IPS-15b (cell line): ENCODE measurements at regions not wholly inside any gene's neighbourhood (a gene's known extent, or its start where the extent isn't known, plus 50 kb on each side); places are given as distances from the start of the nearest gene placed in this dataset.

Experiments
- H3K27me3 ChIP-seq: one replicate; pipeline ENCODE4 v1.6.1; 2013; ENCODE audit warnings: low read length; ENCODE audit not compliant: control insufficient read depth, insufficient read depth
- H3K36me3 ChIP-seq: one replicate; pipeline ENCODE4 v1.6.1; 2013; ENCODE audit warnings: low read length; ENCODE audit not compliant: control insufficient read depth, insufficient read depth
- H3K4me1 ChIP-seq: one replicate; pipeline ENCODE4 v1.6.1; 2013; ENCODE audit warnings: mild to moderate bottlenecking, low read length; ENCODE audit not compliant: control insufficient read depth, insufficient read depth
- H3K4me3 ChIP-seq: one replicate; pipeline ENCODE4 v1.5.1; 2013; ENCODE audit warnings: low read depth, low read length
- H3K9ac ChIP-seq: one replicate; pipeline ENCODE4 v1.6.1; 2013; ENCODE audit warnings: low read depth, mild to moderate bottlenecking, low read length
- H3K9me3 ChIP-seq: one replicate; pipeline ENCODE4 v1.6.1; 2013; ENCODE audit warnings: mild to moderate bottlenecking, low read length; ENCODE audit not compliant: control insufficient read depth, insufficient read depth

GRCh38 chr14:49218436-49219092 is 367.6 kb downstream of the RPS29 start:
- Histone ChIP-seq H3K4me3 (no peak overlapping the region), H3K27me3 (no peaks in the 10 kb centered on the region)

DNA sequence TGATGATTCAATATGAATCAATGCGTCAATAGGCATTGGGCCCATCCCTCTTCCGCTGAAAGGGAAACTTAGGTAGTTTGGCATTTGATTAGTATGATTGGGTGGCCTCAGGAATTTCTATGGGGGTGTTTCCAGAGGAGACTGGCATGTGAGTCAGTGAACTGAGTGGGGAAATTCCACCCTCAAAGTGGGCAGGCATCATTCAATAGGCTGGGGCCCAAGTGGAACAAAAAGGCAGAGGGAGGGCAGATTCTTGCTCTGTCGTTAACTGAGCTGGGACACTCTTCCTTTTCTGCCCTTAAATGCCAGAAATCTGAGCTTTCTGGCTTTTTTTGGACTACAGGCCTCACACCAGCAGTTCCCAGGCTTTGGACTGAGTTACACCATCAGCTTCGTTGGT is 373.5 kb downstream of the RPS29 start:
- Histone ChIP-seq H3K4me1 (no peaks in the 10 kb centered on the region), H3K36me3 (no peaks in the 10 kb centered on the region), H3K9me3 (no peaks in the 10 kb centered on the region), H3K4me3 (no peak overlapping the region), H3K27me3 (no peaks in the 10 kb centered on the region), H3K9ac (no peak overlapping the region)

More at GRCh38 chr14:49218436-49219092, 367.6 kb downstream of the RPS29 start:
- H3K4me1 ChIP-seq: no peaks in the 10 kb centered on the region
- no peaks in the 10 kb centered on the region for H3K9me3 ChIP-seq
- no peak overlapping the region for H3K9ac ChIP-seq
- H3K36me3 ChIP-seq: no peaks in the 10 kb centered on the region

DNA sequence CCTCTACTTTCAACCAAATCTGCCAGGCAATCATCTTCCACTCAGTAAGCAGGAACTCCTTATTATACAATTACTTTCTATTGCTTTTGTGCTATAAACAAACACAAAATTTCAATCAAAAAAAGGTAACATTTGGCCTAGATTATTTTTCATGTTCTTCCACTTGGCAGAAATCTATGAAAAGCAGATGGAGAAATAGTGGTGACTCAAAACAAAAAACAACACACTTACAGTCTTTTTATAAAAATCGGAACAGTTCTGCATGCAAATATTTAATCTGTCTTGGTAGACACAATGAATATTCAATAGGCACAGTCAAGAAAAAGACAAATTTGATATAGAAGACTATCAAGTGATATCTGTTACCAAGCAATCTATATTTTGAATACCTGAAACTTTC is 376.8 kb downstream of the RPS29 start:
- H3K27me3 ChIP-seq: no peaks in the 10 kb centered on the region
- H3K36me3 ChIP-seq: no peaks in the 10 kb centered on the region
- no peaks in the 10 kb centered on the region for H3K4me1 ChIP-seq
- no peak overlapping the region for H3K4me3 ChIP-seq
- no peaks in the 10 kb centered on the region for H3K9me3 ChIP-seq
- H3K9ac ChIP-seq: no peak overlapping the region

DNA sequence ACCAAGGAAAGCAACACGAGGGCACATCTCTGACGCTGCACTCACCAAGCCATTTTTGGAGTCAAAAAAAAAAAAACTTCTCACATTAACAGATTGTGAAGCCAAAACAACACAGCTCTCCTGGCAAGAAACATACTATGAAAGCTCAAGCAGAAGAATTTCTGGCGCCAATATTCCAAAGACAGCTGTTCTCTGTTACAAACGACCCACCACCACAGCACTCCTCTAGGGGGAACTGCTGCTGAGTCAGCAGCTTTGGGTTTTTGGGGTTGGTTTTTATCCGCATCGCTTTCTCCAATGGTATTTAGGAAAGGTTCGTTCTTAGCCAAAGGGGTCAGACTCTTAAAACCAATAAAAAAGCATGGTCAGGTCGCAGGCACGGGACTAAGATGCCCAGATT is 379.4 kb downstream of the RPS29 start:
- no peak overlapping the region for H3K9ac ChIP-seq
- H3K4me3 ChIP-seq: no peak overlapping the region
- no peaks in the 10 kb centered on the region for H3K4me1 ChIP-seq
- H3K27me3 ChIP-seq: no peaks in the 10 kb centered on the region
- no peaks in the 10 kb centered on the region for H3K36me3 ChIP-seq
- H3K9me3 ChIP-seq: no peaks in the 10 kb centered on the region

DNA sequence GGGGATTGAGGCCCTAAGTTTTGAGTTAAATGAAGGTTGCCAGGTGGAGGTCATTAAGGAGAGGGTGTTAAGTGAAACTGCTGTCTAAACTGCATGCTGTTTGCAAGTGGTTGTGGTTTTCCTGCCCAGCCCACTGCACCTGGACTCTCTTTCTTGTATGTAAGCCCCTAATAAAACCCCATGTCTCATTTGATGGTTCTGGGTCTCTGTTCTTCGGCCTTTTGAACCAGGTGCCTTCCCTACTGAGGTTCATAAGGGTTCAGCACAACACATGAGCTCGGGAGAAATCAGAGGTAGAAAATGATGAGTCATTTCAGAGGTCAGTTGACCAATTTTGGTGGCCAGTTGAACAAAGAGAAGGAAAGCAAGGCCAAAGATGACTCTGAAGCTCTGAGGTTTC is 382.5 kb downstream of the RPS29 start:
- Histone ChIP-seq H3K27me3 (no peaks in the 10 kb centered on the region), H3K9ac (no peak overlapping the region), H3K36me3 (no peaks in the 10 kb centered on the region), H3K4me3 (no peak overlapping the region), H3K9me3 (no peaks in the 10 kb centered on the region), H3K4me1 (no peaks in the 10 kb centered on the region)

GRCh38 chr14:49199159-49199558 is 387.0 kb downstream of the RPS29 start:
- Histone ChIP-seq H3K27me3 (no peaks in the 10 kb centered on the region), H3K9ac (no peak overlapping the region), H3K4me1 (no peaks in the 10 kb centered on the region), H3K9me3 (no peaks in the 10 kb centered on the region), H3K4me3 (no peak overlapping the region), H3K36me3 (no peaks in the 10 kb centered on the region)

DNA sequence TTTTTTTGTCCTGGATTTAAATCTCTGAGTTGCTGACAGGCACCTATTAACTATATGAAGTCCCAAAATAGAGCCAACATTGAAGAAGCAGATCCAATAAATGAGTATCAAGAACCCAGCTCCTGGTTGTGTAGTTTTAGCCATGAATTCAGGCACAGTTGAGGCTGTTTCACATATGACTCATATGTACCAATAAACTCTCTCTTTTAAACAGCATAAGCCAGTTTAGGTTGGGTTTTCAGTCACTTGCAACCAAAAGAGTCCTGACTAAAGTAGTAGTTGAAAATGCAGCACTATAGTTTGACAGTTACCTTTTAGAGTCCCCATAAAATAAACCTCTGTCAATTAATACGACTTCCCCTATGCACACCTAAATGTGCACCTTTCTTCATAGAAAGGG is 389.9 kb downstream of the RPS29 start:
- no peaks in the 10 kb centered on the region for H3K27me3 ChIP-seq
- no peaks in the 10 kb centered on the region for H3K36me3 ChIP-seq
- H3K9ac ChIP-seq: no peak overlapping the region
- H3K9me3 ChIP-seq: no peaks in the 10 kb centered on the region
- no peaks in the 10 kb centered on the region for H3K4me1 ChIP-seq
- H3K4me3 ChIP-seq: no peak overlapping the region

DNA sequence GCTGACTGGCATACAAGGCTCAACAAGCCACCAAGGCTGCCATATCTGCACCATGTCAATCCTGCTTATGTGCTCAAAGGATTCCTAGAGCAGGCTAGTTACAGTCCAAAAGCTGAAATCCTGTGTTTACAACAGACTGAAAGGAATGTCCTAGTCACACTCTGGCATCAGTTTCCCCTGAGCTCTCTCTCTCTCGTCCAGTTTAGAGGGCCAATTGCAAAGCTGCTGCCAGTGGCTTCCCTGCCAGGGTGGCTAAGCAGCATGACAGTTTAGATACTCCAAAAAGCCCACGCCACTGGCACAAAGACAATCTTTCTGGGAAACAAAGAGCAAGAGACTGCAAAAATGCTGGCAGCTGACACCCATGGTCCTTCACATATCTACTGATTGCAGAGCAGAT is 392.1 kb downstream of the RPS29 start:
- Histone ChIP-seq H3K36me3 (no peaks in the 10 kb centered on the region), H3K27me3 (no peaks in the 10 kb centered on the region), H3K9me3 (no peaks in the 10 kb centered on the region), H3K9ac (no peak overlapping the region), H3K4me1 (no peaks in the 10 kb centered on the region), H3K4me3 (no peak overlapping the region)

- H3K27me3 ChIP-seq: no peaks in the 10 kb centered on the region
- no peak overlapping the region for H3K4me3 ChIP-seq
- H3K36me3 ChIP-seq: no peaks in the 10 kb centered on the region
- no peak overlapping the region for H3K9ac ChIP-seq
- H3K4me1 ChIP-seq: no peaks in the 10 kb centered on the region
- H3K9me3 ChIP-seq: no peaks in the 10 kb centered on the region
These were observed 392.7 kb downstream of the RPS29 start for GRCh38 chr14:49193332-49194065.

DNA sequence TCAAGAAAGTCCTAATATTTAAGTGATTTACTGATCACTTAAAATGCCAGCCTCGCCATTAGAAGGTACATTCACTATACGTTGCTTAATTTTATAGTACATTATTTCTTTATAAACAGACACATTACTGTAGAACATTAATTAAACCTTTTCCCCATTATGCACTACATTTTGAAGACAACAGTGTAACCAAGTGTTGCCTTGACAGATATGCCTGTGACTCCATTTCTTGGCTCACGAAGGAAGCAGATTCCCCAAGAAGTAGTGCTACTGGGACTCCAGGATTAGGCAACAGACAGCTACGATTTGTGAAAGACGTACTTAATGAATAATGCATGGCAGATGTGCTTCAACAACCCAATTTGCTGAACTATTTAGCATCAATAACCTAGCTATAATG is 394.8 kb downstream of the RPS29 start:
- no peak overlapping the region for H3K9ac ChIP-seq
- H3K4me1 ChIP-seq: peaks cover 2% of the 10 kb centered on the region
- no peaks in the 10 kb centered on the region for H3K27me3 ChIP-seq
- H3K36me3 ChIP-seq: no peaks in the 10 kb centered on the region
- H3K9me3 ChIP-seq: no peaks in the 10 kb centered on the region
- no peak overlapping the region for H3K4me3 ChIP-seq

- H3K9me3 ChIP-seq: no peaks in the 10 kb centered on the region
- peaks cover 2% of the 10 kb centered on the region for H3K4me1 ChIP-seq
- H3K4me3 ChIP-seq: no peak overlapping the region
- H3K27me3 ChIP-seq: no peaks in the 10 kb centered on the region
- H3K36me3 ChIP-seq: no peaks in the 10 kb centered on the region
- no peak overlapping the region for H3K9ac ChIP-seq
These were observed 396.8 kb downstream of the RPS29 start for GRCh38 chr14:49189375-49189774.

DNA sequence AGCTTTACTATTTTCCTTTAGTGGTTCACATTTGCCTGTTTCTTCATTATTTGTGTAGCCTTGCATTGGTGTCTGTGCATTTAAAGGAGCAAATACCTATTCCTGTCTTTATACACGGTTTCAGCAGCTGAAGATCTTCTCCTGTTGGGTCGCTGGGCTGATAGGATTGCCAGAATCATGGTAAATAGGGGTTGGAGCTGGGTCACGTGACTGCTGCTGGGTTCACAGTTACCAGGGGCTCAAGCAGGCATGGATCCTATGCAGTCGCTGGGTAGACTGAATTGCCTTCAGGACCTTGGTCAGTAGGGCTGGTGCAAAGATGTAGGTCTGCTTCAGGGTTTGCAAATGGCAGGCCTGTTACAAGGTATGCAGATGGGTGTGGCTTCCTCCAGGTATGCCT is 398.4 kb downstream of the RPS29 start:
- no peaks in the 10 kb centered on the region for H3K9me3 ChIP-seq
- peaks cover 2% of the 10 kb centered on the region for H3K4me1 ChIP-seq
- H3K4me3 ChIP-seq: no peak overlapping the region
- H3K9ac ChIP-seq: no peak overlapping the region
- H3K27me3 ChIP-seq: no peaks in the 10 kb centered on the region
- no peaks in the 10 kb centered on the region for H3K36me3 ChIP-seq
